Activated gamma-delta T cell treated with Interleukin-2 at 50 U/mL for 16 hours (primary cell): ENCODE measurements at regions not wholly inside any gene's neighbourhood (a gene's known extent, or its start where the extent isn't known, plus 50 kb on each side); places are given as distances from the start of the nearest gene placed in this dataset.

Experiments
- DNase-seq: peaks from one replicate; pipeline ENCODE4 v3.0.0-alpha.2; 2020

DNA sequence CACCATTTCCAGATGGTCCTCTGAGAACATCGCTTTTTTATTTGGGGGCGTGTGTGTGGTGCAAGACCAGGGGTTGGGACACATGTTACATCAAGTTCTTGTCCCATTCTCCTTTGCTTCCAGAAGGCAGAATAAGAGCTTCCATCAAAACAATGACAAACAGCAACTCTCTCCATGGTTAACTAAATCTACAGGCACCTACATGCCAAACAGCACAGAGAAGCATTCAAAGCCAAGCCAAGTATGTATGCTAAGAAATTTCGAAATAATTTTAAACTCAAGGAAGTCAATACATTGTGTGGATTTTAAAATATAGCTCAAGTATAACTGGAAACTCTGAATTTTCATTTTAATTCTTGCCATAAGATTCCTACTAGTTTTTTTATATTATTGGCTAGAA, 105.6 kb downstream of the SEC61B start:
- no peak for DNase-seq

GRCh38 chr9:99335280-99335679, 113.2 kb downstream of the SEC61B start:
- no peak for DNase-seq

DNA sequence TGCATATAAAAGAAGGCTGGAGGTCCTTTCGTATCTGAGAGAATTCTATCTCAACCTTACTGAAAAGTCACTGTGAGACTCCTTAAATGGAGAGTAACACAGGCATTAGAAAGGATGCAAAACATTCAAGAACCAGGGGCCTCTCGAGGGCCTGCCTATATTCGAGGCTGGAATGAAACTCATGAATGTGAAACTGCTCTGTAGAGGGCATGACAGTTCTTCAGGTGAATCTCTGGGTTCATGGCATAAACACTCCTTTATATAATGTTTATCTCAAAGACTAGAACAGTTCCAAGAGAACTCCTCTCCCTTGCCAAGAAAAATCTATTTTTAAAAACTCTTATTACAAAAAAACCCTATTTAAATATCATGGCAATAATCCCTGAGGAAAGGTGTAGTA, 113.9 kb downstream of the SEC61B start:
- DNase-seq = no peak

DNA sequence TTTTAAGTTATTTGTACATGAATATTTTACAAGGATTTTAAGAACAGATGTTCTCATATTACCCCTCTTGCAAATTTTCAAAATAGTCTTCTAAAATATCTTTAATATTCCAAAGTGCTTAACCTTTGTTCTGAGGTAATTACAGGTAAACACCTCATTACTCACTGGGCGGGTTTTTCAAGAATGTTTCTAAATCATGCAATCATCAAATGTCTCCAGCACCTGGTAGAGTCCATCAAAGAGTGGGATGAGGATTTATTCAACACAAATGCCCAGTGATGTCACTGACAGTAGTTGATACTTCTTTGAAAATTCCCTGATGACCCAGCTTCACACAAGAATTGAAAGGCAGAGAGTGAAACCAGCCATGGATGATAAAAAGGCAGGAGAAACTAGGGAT, 114.4 kb downstream of the SEC61B start:
- no peak for DNase-seq

GRCh38 chr9:99340281-99340680, 118.2 kb downstream of the SEC61B start:
- no peak for DNase-seq

DNA sequence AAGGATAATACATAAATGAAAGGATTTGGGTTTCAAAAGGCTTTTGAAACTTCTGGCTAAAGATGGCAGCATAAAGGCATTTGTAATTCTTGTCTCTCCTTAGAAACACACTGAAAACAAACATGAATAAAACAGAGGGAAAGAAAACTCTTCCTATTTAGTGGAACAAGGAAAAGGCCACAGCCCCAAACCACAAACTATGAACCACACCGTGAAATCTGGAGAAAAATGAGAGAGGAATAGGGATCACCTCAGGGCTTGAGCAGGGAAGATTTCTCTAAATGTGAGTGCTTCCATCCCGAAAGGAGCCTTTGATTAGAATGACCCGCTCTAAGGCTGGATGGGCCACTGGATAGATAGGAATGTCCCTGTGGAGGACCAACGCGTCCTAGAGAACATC, 119.6 kb downstream of the SEC61B start:
- no peak for DNase-seq

DNA sequence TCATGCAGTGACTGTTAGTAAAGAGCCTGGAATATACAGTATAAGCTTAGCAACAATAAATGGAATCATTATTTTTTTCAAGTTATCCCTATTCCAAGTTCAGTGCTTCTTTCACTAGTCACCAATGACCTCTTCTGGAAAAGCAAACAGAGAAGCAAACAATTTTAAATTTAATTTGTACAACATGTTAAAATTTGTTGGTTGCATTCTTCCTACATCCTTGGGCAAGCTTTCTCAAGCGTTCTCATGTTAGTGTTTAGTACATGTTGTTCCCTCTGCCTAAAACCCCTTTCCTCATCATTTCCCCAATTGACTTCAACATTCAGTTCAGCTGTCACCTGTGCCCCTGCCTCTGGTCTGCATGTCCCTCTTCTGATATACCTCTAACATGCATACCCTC, 123.4 kb downstream of the SEC61B start:
- no peak for DNase-seq

DNA sequence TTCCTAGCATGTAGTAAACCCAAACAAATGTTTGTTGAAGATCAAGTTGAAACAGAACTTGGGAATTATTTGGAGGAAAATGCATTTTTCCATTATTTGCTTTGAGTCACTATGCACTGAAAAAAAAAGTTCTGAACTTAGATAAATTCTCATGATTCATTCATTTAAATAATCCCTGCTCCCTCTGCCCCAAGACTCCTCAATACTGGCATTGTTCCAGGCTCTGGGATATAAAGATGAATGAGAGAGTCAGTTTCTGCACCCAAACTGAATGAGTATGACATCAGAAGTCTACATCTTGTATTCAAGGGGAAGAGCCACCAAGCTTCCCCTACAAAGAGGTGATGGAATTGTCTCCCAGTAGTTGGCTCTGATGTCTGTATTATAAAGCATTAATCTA, 123.9 kb downstream of the SEC61B start:
- no peak for DNase-seq

DNA sequence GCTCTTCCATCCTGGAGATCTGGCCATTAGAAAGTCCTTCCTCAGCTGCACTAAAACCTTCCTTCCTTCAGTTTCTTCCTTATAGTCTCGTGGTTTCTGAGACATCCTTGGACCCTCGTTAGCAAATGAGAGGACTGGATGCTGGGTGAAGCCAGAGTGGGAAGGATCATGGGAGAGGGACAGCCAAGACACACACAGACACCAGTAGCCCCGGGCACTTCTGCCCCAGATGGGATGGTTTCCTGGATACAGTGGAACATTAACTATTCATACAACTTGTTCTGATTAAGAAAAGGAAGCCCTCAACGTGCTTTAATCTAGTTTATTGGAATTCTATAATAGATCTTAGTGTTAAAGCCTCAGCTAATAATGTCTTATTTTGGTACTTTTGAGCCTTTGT, 125.5 kb downstream of the SEC61B start:
- no peak for DNase-seq

- no peak for DNase-seq
These were observed 126.2 kb downstream of the SEC61B start for GRCh38 chr9:99348289-99348688.

GRCh38 chr9:99349870-99350269, 127.8 kb downstream of the SEC61B start:
- no peak for DNase-seq

DNA sequence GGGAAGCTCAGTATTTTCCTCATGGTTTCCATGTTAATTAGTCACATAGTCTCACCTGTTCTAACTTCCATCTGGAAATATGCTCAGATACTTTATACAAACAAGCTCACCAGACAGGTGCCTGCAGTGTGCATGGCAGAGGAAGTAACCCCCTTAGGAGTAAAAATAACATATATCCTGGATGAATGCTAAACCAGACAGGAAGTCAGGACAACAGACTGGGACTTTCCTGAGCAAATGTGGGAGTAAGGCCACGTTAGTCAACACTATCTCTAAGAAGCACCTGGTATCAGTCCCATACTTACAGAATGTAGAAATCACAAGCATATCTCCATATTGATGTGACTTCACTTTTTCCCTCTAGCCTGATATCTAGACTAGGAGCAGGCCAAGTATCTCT, 128.4 kb downstream of the SEC61B start:
- DNase-seq = no peak

- DNase-seq = no peak
These were observed 129.6 kb downstream of the SEC61B start for GRCh38 chr9:99351647-99352046.

- DNase-seq = no peak
These were observed 130.7 kb downstream of the SEC61B start for GRCh38 chr9:99352826-99353225.

DNA sequence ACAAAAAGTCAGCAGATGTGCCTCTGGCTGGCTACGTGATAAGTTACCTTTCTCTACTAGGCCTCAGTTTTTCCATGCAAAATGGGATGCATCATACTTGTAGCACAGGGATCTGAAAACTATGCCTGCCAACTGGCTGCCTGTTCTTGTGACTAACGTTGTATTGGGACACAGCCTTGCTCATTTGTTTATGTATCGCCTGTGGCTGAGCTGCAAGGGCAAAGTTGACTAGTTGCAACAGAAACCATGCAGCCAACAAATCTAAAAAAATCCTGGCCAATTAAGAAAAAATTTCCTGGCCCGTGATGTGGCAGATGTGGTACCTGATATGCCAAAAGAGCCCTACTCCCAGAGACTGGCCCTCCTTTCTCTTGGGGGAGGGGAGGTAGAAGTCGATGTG, 131.3 kb downstream of the SEC61B start:
- DNase-seq = no peak

DNA sequence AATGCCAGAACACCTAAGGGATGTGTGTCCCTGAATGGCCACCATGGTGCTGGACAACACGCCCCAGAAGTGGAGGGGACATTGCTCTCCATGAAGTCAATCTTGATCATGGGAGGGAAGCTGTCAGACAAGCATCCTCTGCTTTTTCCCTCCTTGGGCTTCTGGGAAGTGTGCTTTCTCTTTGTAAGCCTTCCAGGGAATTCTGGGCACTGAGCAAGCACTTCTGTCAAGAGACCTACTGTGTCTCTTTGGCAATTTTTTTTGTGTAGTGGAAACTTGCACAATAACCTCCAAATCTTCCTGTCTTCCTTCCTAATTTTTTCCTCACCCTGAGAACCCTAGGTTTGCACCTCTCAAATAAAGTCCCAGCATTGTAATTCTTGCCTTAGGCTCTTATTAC, 132.0 kb downstream of the SEC61B start:
- no peak for DNase-seq

- no peak for DNase-seq
These were observed 134.5 kb downstream of the SEC61B start for GRCh38 chr9:99356512-99356971.

DNA sequence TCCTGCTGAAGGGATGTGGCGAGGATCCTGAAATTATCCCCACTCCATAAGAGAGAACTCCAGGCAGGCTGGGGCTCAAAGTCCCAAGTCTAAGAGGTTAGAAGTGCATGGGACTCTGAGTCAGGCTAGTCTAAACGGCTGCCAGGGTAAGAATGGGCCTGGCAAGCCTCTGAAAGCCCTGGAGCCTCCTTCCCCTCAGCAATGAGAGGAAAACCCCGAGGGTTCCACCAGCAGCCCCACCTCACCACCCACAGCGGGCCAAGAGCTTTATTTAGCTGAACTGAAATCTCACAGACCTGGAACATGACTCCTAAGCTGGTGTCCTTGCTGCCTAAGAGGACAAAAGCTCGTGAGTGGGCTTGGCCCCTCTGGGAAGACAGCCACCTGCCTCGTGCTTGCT, 135.5 kb downstream of the SEC61B start:
- no peak for DNase-seq

DNA sequence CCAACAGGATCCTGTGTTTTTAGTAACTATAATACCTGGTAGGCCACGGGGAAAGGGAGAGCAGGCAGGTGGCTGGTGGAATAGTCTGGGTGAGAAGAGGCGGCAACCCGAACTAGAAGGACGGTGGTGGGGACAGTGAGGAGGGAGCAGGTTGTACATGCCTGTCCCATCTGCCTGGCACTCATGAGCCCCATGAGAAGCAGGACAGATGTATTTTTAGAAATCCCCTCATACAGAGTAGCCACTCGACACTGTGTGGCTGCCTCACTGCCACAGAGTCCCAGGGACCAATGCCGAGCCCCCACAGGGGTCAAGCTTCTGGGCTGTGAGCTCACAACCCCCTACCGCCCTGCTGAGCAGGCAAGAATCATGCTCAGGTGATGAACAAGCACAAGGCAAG, 136.6 kb downstream of the SEC61B start:
- no peak for DNase-seq

- no peak for DNase-seq
These were observed 137.3 kb downstream of the SEC61B start for GRCh38 chr9:99359336-99359735.

DNA sequence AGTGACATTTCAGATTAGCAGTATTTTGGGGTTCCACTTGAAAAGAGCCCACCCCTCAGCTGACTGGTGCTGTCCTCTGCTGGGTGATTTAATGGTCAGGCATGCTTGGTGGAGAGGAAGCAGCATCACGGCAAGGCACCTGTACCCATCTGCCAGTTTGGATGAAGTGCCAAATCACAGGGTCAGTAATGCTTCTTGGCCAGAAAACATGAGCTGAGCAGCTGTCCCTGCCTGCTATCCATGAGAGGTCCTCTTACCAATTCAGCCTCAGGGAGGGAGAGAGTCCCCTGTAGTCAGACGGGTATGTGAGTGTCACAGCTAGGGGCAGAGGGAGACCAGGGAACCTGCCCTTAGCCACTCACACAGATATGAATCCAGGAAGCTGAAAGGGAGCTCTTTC, 137.9 kb downstream of the SEC61B start:
- no peak for DNase-seq

GRCh38 chr9:99361817-99362216, 139.7 kb downstream of the SEC61B start:
- no peak for DNase-seq

- DNase-seq = no peak
These were observed 140.2 kb downstream of the SEC61B start for GRCh38 chr9:99362321-99362720.

GRCh38 chr9:99363509-99363908, 141.4 kb downstream of the SEC61B start:
- DNase-seq = no peak

GRCh38 chr9:99365233-99365980, 143.3 kb downstream of the SEC61B start:
- DNase-seq = no peak
